Bronchial epithelial cell (primary cell): ENCODE measurements at regions not wholly inside any gene's neighbourhood (a gene's known extent, or its start where the extent isn't known, plus 50 kb on each side); places are given as distances from the start of the nearest gene placed in this dataset.

Experiments
- DNase-seq: peaks from one replicate; pipeline ENCODE4 v3.0.0-alpha.2; 2010; ENCODE audit warnings: low read depth
- FAIRE-seq: peaks from 2 replicates; lab custom pipeline; 2011; peaks lifted over from hg19 to GRCh38; lab: Jason Lieb, UNC
- H3K27me3 ChIP-seq: 2 replicates; pipeline ENCODE4 v1.5.1; 2011; ENCODE audit warnings: low read length; ENCODE audit not compliant: control insufficient read depth, insufficient read depth
- H3K36me3 ChIP-seq: 2 replicates; pipeline ENCODE4 v1.5.1; 2011; ENCODE audit warnings: low read length; ENCODE audit not compliant: control insufficient read depth, insufficient read depth
- H3K4me3 ChIP-seq: 2 replicates; pipeline ENCODE4 v1.5.1; 2011; ENCODE audit warnings: mild to moderate bottlenecking, low read depth, low read length, control low read depth
- CTCF ChIP-seq: IDR thresholded peaks from 2 replicates; pipeline ENCODE4 v1.5.1; 2011; ENCODE audit warnings: mild to moderate bottlenecking, moderate library complexity, low read length, control low read depth, inconsistent platforms; ENCODE audit not compliant: insufficient read depth, severe bottlenecking

- FAIRE-seq (no peak), DNase-seq (no peak)
- Histone ChIP-seq H3K27me3 (no peaks in the 10 kb centered on the region), H3K36me3 (no peaks in the 10 kb centered on the region), H3K4me3 (no peak overlapping the region)
- TF ChIP-seq CTCF: no peak
These were observed 69.3 kb upstream of the NKX1-1 start for GRCh38 chr4:1475277-1476139.

GRCh38 chr4:1474126-1475090 lies 68.2 kb upstream of the NKX1-1 start:
- DNase-seq (no peak), FAIRE-seq (no peak)
- TF ChIP-seq CTCF: no peak
- Histone ChIP-seq H3K27me3 (no peaks in the 10 kb centered on the region), H3K36me3 (no peaks in the 10 kb centered on the region), H3K4me3 (no peak overlapping the region)

GRCh38 chr4:1473718-1474117 lies 67.5 kb upstream of the NKX1-1 start:
- TF ChIP-seq CTCF: no peak
- FAIRE-seq (no peak), DNase-seq (no peak)
- no peaks in the 10 kb centered on the region for H3K27me3 ChIP-seq
- H3K36me3 ChIP-seq: no peaks in the 10 kb centered on the region
- H3K4me3 ChIP-seq: no peak overlapping the region

- TF ChIP-seq CTCF: no peak
- FAIRE-seq (no peak), DNase-seq (no peak)
- Histone ChIP-seq H3K4me3 (no peak overlapping the region), H3K27me3 (no peaks in the 10 kb centered on the region), H3K36me3 (no peaks in the 10 kb centered on the region)
These were observed 66.8 kb upstream of the NKX1-1 start for GRCh38 chr4:1472911-1473518.

- DNase-seq: no peak
- Histone ChIP-seq H3K27me3 (no peaks in the 10 kb centered on the region), H3K36me3 (no peaks in the 10 kb centered on the region), H3K4me3 (no peak overlapping the region)
- FAIRE-seq: no peak
- no peak for TF ChIP-seq CTCF
These were observed 66.0 kb upstream of the NKX1-1 start for GRCh38 chr4:1472148-1472797.
